Gastroesophageal sphincter (tissue), 3 donors: ENCODE measurements at regions not wholly inside any gene's neighbourhood (a gene's known extent, or its start where the extent isn't known, plus 50 kb on each side); places are given as distances from the start of the nearest gene placed in this dataset.

Source experiments
- POLR2AphosphoS5 ChIP-seq: sonication (generic); formaldehyde crosslinking; IDR thresholded peaks from one replicate; pipeline ENCODE4 v1.6.1; 2017; ENCODE audit warnings: antibody characterized with exemption
- TF ChIP-seq, protein P1 (sequence below), 4 experiments: fragments of 200-600 bp in 2 of 4; fragments of 450-650 bp in 2 of 4; sonication (generic) in 1 of 4; IDR thresholded peaks; one replicate each; pipeline ENCODE4 v1.5.1; 2017 to 2019; ENCODE audit warnings: antibody characterized with exemption in 4 of 4, mild to moderate bottlenecking in 2 of 4, moderate library complexity in 2 of 4

DNA sequence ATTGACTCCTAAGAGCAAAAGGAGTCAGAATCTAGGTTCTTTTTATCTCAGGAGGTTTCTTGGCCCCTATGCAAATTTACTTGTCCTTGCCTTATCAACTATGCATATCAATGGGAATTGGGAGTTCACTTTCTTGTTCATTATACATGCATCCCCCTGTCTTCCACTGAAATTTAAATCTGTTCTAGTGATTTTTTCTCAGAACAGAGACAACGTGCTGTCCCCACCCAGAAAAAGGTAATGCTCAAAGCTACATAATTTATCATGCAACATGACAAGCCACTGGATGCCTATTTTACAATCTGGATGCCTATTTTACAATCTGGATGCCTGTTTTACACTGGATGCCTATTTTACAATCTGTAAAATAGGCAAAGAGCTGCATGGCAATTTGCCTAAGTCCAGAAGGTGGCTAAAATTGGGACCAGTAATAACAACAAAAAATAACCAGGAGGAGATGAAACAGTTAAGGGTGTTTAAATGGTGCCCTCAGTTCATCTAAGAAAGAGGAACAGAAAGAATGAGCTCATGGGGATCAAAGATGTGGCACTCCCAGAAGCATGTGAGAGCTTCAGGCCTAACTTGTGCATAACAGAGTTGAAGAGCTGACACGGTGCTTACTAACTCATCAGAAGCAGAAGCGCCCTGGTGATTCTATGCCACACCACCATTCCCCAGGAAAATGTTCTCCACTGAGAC, 537.8 kb upstream of the BOD1L1 start:
- TF ChIP-seq, protein P1, sequence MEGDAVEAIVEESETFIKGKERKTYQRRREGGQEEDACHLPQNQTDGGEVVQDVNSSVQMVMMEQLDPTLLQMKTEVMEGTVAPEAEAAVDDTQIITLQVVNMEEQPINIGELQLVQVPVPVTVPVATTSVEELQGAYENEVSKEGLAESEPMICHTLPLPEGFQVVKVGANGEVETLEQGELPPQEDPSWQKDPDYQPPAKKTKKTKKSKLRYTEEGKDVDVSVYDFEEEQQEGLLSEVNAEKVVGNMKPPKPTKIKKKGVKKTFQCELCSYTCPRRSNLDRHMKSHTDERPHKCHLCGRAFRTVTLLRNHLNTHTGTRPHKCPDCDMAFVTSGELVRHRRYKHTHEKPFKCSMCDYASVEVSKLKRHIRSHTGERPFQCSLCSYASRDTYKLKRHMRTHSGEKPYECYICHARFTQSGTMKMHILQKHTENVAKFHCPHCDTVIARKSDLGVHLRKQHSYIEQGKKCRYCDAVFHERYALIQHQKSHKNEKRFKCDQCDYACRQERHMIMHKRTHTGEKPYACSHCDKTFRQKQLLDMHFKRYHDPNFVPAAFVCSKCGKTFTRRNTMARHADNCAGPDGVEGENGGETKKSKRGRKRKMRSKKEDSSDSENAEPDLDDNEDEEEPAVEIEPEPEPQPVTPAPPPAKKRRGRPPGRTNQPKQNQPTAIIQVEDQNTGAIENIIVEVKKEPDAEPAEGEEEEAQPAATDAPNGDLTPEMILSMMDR (IDR thresholded peaks at IDR 0.05), result no peak
- no peak for TF ChIP-seq POLR2AphosphoS5
